ENCODE measurements at regions not wholly inside any gene's neighbourhood (a gene's known extent, or its start where the extent isn't known, plus 50 kb on each side); places are given as distances from the start of the nearest gene placed in this dataset.

DNA sequence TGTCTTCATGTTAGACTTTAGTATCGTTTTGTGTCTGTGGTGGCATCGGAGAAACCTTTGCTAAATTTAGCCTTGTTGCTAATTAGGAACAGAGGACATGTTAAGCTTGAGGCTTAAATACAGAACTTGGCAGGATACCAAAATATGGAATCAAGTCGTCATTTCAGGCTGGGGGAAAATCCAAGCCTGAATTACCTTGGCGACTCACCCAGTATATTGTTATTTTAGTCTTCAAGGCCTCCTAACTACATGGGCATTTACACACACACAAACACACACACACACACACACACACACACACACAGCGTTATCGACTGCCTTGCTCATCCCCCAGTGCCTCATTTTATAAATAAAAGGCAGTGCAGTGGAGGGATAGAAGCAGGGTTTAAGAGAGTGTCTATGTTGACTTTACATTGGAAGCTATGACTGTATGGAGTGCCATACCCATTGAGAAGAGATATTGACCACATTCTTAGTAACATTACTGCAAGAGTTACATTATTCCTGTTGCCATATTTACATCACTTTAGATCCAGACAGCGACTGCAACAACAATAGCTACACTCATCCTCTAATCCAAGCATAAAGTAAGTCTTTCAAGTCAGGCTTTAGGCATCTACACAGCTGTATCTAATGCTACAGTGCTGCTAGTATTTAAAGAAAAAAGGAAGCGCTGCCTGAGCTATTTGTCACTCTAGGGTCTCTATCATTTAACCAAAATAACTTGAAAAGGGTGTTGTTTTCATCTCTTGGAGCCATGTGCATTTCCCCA is 210.8 kb upstream of the SEMA6D start:
- ATAC-seq (peak; percentile 15), DNase-seq (no peak)
- intact Hi-C loops (cut with DNase I) = no loop called here
- Histone ChIP-seq H3K36me3 (replicated peaks in 1 of 2; ENCODE audit: insufficient read depth in 1 of 2, low read depth in 2 of 2) (no peaks in the 10 kb centered on the region), H3K4me1 (no peaks in the 10 kb centered on the region), H3K27ac (no peak overlapping the region), H3K4me3 (no peak overlapping the region), H3K9me3 (no peaks in the 10 kb centered on the region), H3K27me3 (no peaks in the 10 kb centered on the region)
- TF ChIP-seq, protein P1, sequence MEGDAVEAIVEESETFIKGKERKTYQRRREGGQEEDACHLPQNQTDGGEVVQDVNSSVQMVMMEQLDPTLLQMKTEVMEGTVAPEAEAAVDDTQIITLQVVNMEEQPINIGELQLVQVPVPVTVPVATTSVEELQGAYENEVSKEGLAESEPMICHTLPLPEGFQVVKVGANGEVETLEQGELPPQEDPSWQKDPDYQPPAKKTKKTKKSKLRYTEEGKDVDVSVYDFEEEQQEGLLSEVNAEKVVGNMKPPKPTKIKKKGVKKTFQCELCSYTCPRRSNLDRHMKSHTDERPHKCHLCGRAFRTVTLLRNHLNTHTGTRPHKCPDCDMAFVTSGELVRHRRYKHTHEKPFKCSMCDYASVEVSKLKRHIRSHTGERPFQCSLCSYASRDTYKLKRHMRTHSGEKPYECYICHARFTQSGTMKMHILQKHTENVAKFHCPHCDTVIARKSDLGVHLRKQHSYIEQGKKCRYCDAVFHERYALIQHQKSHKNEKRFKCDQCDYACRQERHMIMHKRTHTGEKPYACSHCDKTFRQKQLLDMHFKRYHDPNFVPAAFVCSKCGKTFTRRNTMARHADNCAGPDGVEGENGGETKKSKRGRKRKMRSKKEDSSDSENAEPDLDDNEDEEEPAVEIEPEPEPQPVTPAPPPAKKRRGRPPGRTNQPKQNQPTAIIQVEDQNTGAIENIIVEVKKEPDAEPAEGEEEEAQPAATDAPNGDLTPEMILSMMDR (IDR thresholded peaks at IDR 0.05) = no peak
- TF ChIP-seq POLR2A (IDR thresholded peaks at IDR 0.05) = no peak
- 66 to 77% methylated on average over 8 of the region's 8 CpGs for WGBS, 2 donors

DNA sequence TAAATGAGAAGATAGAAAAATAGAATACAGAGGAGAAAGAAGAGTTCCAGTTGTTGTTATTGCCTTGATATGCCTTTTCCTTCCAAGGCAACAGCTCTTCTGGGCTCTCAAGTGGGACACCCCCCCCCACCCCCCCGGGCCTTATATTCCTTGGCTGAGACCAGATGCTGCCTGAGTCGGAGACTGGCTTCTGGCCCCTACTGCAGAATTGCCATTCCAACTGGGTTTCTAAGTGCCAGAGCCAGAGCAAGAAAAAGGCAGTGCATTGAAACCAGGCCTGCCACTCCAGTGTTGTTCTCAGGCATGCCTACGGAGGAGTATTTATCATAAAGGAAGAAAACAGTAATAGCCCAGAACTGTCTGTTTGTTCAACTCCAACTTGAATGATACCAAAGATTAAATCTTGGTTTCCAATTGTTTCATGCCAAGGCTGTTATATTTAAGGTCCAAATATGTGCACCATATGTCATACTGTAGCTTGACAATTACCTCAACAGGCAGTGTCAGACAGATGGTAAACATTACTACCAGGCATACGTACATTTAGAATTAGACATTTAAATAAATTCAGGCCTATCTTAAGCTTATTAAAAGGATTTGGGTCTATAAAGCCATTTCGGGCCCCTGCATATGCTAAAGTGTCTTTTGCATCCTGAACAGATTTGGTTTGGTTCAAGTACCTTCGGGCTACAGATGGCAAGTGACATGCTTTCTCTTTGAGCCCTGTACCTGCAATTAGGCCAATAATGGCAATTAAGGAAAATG is 209.9 kb upstream of the SEMA6D start:
- DNase-seq = no peak
- Histone ChIP-seq H3K27me3 (no peaks in the 10 kb centered on the region), H3K27ac (no peak overlapping the region), H3K36me3 (replicated peaks in 1 of 2; ENCODE audit: insufficient read depth in 1 of 2, low read depth in 2 of 2) (no peaks in the 10 kb centered on the region), H3K9me3 (no peaks in the 10 kb centered on the region), H3K4me1 (no peaks in the 10 kb centered on the region), H3K4me3 (no peak overlapping the region)
- no peak for TF ChIP-seq POLR2A (IDR thresholded peaks at IDR 0.05)
- TF ChIP-seq, protein P1 (IDR thresholded peaks at IDR 0.05) = no peak
- no peak for ATAC-seq
- intact Hi-C loops (cut with DNase I) = no loop called here
- WGBS, 2 donors = 92 to 95% methylated on average over 6 of the region's 6 CpGs

DNA sequence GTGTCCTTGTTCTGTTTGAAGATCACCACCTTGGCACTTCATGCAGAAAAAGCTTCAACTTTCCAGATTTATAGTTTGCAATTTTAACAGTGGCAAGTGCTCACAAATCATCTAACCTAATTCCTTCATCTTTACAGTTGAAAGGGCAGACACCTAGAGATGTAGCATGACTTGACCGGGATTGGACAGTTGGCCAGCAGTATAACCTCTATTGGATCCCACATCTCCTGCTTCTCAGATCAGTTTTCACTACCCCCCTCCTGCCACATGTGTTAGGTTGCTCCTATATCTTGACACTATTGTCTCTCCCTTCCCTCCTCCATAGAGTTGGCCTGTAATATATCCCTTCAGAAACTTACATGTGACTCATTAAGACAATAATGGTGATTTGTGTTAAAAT is 206.0 kb upstream of the SEMA6D start:
- Histone ChIP-seq H3K36me3 (replicated peaks in 1 of 2; ENCODE audit: insufficient read depth in 1 of 2, low read depth in 2 of 2) (no peaks in the 10 kb centered on the region), H3K9me3 (no peaks in the 10 kb centered on the region), H3K4me1 (no peaks in the 10 kb centered on the region), H3K27ac (no peak overlapping the region), H3K27me3 (no peaks in the 10 kb centered on the region), H3K4me3 (no peak overlapping the region)
- ATAC-seq = no peak
- WGBS, 2 donors = 76 to 87% methylated on average over 1 of the region's 1 CpG
- no peak for DNase-seq
- intact Hi-C loops (cut with DNase I) = no loop called here
- TF ChIP-seq POLR2A (IDR thresholded peaks at IDR 0.05) = no peak
- TF ChIP-seq, protein P1 (IDR thresholded peaks at IDR 0.05) = no peak

DNA sequence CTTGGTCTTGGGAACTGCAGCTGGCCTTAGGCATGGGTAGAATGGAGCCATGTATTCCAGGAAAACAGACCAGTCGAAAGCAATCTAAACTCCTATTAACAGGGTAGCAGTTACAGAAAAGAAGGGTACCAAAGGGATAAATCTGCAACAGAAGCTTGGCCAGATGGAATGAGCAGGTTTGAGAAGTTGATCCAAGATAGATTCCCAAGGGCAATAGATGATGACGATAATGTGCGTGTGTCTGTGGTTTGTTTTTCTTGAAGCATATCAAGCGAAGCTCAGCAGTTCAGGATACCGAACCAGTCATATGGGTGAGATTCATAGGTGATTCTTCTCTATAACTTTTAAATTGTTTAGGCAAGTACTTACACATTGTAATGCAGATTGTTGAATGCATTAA is 203.8 kb upstream of the SEMA6D start:
- H3K4me1 ChIP-seq = no peaks in the 10 kb centered on the region
- TF ChIP-seq, protein P1 (IDR thresholded peaks at IDR 0.05) = no peak
- no peak for TF ChIP-seq POLR2A (IDR thresholded peaks at IDR 0.05)
- no peak for ATAC-seq
- no peak overlapping the region for H3K4me3 ChIP-seq
- intact Hi-C loops (cut with DNase I) = no loop called here
- DNase-seq = no peak
- H3K36me3 ChIP-seq (replicated peaks in 1 of 2; ENCODE audit: insufficient read depth in 1 of 2, low read depth in 2 of 2) = no peaks in the 10 kb centered on the region
- H3K27me3 ChIP-seq = no peaks in the 10 kb centered on the region
- WGBS, 2 donors = 92 to 93% methylated on average over 5 of the region's 5 CpGs
- no peaks in the 10 kb centered on the region for H3K9me3 ChIP-seq
- no peak overlapping the region for H3K27ac ChIP-seq

All from body of pancreas (tissue), 4 donors.